NCI-H2227 (cell line): ENCODE measurements at regions not wholly inside any gene's neighbourhood (a gene's known extent, or its start where the extent isn't known, plus 50 kb on each side); places are given as distances from the start of the nearest gene placed in this dataset.

ENCODE experiments used
- DNase-seq: peaks from one replicate; lab custom pipeline; 2025; ENCODE audit not compliant: unreplicated experiment; lab: John Stamatoyannopoulos, UW

- no peak for DNase-seq
Measured at GRCh38 chrX:94041881-94042280, 367.9 kb downstream of the FAM133A start.

- no peak for DNase-seq
Measured at GRCh38 chrX:94045724-94046123, 371.7 kb downstream of the FAM133A start.

DNA sequence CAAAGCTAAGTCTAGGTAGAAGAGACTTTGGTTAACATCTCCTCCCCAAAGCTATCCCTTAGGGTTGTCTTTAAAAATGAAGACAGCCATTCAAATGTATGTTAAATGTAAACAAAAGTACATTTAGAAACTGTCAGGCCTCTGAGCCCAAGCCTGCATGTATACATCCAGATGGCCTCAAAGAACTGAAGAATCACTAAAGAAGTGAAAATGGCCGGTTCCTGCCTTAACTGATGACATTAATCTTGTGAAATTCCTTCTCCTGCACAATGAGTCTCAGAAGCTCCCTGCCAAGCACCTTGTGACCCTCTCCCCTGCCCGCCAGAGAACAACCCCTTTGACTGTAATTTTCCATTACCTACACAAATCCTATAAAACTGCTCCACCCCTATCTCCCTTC lies 377.9 kb downstream of the FAM133A start:
- no peak for DNase-seq

GRCh38 chrX:94053575-94053974 lies 379.6 kb downstream of the FAM133A start:
- no peak for DNase-seq

DNA sequence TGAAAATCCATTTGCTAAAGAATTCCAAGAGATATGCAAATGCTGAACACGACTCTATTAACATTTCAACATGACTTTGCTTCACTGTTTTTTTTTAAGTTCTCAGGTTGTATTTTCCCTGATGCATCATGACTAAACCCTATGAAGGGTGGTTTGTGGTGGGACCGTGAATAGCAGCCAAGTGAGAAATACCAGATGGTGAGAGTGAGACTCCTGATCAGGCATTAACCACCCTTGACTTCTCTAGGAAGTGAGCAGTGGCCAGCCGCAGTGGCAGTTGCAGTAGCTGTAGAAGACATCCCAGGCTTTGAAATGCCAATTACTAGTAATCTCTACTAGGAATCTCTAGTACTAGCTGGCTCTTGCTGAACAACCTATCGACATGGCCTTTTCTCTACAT lies 383.4 kb downstream of the FAM133A start:
- no peak for DNase-seq

- DNase-seq, result peak; percentile 2
Measured at GRCh38 chrX:94058728-94059382, 384.8 kb downstream of the FAM133A start.

DNA sequence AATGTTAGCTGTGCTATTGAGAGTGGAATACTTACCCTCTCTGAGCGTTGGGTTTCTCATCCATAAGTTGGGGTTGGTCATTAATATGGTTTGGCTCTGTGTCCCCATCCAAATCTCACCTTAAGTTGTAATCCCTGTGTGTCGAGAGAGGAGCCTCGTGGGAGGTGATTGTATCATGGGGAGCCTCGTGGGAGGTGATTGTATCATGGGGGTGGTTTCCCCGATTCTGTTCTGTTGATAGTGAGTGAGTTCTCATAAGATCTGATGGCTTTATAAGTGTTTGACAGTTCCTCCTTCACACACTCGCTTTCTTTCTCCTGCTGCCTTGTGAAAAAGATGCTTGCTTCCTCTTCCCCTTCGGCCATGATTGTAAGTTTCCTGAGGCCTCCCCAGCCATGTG lies 391.1 kb downstream of the FAM133A start:
- DNase-seq, result no peak

- DNase-seq, result no peak
Measured at GRCh38 chrX:94089149-94089548, 415.1 kb downstream of the FAM133A start.

DNA sequence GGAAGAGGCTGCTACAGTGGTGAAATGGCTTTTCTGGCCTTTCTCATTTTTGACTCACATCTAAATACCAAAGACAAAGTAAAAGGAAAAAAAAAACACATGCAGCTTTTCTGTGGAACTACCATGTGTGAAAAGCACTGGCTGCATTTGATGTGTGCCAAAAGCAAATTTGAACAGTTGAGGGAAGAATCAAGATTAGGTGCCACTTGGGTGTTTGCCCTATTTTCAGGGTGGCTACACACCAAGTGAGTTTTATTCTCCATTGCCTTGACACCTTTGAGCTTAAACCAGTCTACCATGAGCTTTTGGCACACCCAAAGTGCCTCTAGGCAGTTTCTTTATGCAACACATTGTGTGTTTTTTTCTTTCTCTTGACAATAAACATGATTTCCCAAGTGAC lies 423.9 kb downstream of the FAM133A start:
- no peak for DNase-seq

DNA sequence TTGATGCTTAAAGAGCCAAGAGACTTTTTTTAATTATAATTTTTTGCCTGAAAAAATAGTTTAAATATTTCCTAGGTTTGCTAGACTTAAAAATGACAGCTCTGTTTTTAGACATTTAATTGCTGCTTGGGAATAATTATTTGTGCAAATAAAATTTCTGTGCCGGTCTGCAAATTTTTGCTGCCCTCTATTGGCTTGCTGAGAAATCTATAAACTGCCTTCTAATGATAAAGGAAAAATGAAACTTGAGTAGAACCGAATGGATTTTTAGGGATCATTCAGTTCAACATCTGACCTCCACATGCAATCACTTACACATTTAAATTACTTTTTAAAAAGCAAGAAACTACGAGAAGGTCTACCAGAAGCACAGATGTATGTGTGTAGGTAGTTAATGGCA lies 434.0 kb downstream of the FAM133A start:
- DNase-seq, result no peak

DNA sequence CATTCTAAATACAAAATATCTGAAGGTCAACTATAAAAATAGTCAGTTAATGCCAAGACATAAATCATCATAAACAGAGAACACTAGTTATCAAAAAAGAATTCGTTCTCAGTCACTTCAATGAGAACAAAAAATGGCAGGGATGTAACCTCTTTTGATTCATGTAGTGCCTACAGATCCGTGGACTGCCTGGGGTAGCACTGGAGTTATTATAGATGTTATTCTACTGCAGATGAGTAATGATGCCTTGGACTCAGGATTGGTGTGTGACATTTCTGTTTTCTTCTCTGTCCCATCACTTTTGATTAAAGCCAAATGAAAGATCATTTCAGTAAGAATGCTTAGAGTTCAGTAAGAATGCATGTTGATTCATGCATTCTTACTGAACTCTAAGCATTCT lies 440.4 kb downstream of the FAM133A start:
- DNase-seq, result no peak

- DNase-seq, result no peak
Measured at GRCh38 chrX:94121799-94122198, 447.8 kb downstream of the FAM133A start.

- no peak for DNase-seq
Measured at GRCh38 chrX:94123062-94123461, 449.1 kb downstream of the FAM133A start.

DNA sequence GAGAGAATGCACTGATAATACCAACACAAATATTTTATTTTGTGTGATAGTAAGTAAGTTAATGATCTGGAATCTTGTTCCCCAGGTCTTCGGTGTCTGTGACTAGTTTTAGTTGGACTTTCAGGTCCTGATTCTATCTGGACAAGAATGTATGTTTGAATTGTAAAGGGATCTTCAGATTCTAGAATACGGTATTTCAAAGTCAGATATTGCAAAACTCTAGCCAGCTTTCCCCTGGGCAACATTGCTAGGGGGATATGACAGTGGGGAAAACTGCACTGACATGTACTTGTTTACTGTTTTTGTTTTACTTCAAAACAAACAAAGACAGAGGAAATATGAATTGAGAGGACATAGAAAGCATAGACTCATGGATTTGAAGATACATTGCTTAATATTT lies 489.0 kb downstream of the FAM133A start:
- no peak for DNase-seq

DNA sequence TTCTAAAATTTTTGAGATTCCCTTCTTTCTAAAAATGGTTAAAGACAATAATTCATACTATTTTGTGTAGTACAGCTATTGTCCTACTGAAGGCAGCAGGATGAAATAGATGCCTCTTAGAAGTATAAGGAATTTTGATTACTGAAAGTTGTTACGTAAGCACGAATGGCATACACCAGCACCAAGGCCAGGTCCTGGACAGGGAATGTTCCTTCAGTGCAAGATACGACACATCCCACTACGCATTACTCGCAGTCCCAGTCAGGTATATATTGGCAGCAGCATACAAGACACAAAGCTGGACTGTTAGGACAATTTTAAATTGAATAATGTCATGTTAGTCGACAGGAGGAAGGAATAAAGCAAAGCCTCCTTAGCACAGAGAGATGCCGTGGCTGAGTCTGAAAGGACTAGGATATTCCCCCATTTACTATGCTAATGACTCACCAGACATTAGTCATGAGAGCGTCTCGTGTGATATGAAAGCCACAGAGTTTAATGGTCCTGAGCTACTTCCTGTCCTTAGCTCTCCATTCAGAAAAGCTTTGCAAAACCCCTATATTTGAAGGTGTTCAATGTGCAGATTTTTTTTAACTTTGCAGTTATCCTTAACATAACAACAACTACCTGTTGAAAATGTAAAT lies 504.3 kb downstream of the FAM133A start:
- DNase-seq, result no peak

DNA sequence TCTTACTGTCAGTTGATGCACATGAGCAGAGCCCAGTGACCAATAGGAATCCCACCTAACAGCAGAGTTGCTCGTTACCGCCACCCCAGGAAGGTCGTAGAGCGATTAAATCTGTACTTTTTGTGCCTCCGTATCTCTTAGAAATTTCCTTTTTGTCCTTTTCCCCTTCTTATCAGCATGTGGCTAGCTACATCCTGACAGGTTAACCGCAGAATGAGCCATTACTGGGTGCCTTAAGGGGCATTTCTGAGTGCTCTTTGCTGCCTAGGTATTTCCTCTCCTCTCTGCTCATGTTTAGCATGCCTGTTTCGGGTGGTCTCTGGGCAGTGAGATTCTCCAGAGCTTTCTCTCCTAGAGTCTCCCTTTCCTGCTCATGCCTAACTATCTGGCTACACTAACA lies 530.5 kb downstream of the FAM133A start:
- no peak for DNase-seq

DNA sequence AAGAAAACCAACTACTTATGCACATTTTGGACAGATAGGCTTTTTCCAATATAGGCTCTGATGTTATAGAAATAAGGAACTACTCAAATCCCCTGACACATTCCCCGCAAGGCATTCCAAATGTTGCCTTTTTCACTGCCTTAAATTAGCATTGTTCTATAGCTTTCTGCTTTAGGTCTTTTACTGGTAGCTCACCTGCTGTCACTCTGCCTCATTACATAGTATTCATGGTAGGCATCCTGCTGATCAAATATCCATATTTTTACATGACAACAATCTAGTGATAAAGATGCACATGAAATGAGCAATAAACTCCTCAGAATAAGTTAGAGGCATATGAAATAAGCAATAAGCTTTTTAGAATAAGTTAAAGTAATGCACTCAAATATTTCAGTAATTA lies 542.7 kb downstream of the FAM133A start:
- no peak for DNase-seq

- no peak for DNase-seq
Measured at GRCh38 chrX:94252211-94252610, 578.2 kb downstream of the FAM133A start.

DNA sequence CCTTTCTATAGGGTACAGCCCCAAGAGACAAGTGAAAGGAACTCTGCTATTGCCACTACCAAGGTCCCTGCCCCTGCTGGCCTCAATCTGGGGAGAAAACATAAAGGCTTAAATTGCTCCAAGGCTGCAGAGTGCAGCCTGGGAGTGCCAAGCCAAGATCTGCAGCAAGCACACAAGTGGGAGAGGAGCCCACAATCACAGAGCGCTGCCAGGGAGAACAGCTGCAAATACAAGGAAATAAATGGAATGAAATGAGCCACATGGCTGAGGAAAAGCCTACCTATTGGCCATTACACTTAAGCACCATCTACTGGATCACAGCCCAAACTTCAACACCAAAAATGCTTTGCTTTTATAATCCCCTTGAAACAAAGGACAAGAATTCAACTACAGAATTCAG lies 582.4 kb downstream of the FAM133A start:
- no peak for DNase-seq

DNA sequence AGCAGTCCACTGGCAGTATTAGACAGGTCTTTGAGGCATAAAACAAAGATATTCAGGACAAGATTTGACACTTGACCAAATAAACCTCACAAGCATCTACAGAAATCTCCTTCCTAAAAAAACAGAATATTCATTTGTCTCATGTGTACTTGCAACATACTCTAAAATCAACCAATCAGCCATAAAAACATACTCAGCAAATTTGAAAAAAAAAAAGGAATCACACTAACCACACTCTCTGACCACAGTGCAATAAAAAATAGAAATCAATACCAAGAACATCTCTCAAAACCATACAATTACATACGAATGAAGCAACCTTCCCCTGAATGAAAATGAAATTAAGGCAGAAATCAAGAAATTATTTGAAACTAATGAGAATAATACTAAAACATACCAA lies 591.3 kb downstream of the FAM133A start:
- no peak for DNase-seq

DNA sequence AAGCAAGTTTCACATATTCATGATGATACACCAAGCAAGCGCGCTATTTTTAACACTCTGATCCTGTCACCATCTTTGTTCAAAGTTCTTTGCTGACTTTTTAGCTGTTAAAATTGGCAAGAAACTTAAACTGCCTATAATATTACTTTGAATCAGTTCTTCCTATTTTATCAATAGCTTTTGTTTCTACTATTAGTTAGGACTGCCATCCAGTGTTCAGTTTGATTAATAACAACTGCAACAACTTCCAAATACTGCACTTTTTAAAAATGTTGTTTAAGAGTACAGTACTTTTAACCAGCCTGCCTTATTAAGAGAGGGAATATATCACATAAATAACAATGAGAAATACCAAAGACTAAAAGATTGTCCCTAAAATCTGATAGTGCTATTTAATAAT lies 614.3 kb downstream of the FAM133A start:
- no peak for DNase-seq

- no peak for DNase-seq
Measured at GRCh38 chrX:94288972-94289371, 615.0 kb downstream of the FAM133A start.

GRCh38 chrX:94302446-94302845 lies 628.4 kb downstream of the FAM133A start:
- DNase-seq, result no peak
